Mucosa of descending colon (tissue), 3 donors: ENCODE measurements at regions not wholly inside any gene's neighbourhood (a gene's known extent, or its start where the extent isn't known, plus 50 kb on each side); places are given as distances from the start of the nearest gene placed in this dataset.

Experiments used
- ATAC-seq: fragments of 200-7000 bp; cut with Tn5 transposase; one replicate; pipeline ENCODE4 v1.9.1; 2020; ENCODE audit warnings: mild to moderate bottlenecking, moderate library complexity
- DNase-seq, 3 donors: peaks; one replicate each; pipeline ENCODE4 v3.0.0-alpha.2; 2020
- H3K36me3 ChIP-seq: fragments of 200-600 bp; one replicate; pipeline ENCODE4 v1.8.0; 2021; ENCODE audit warnings: low read depth, mild to moderate bottlenecking
- H3K4me1 ChIP-seq: fragments of 200-600 bp; one replicate; pipeline ENCODE4 v1.8.0; 2021; ENCODE audit warnings: low read depth, mild to moderate bottlenecking
- H3K4me3 ChIP-seq: fragments of 200-600 bp; one replicate; pipeline ENCODE4 v1.8.0; 2021; ENCODE audit warnings: mild to moderate bottlenecking
- H3K9me3 ChIP-seq: fragments of 200-600 bp; one replicate; pipeline ENCODE4 v1.8.0; 2021; ENCODE audit warnings: mild to moderate bottlenecking
- CTCF ChIP-seq: fragments of 200-600 bp; IDR thresholded peaks from one replicate; pipeline ENCODE4 v1.8.0; 2022; ENCODE audit warnings: antibody characterized with exemption, mild to moderate bottlenecking
- intact Hi-C, 2 donors: fragments of 100-400 bp; cut with DNase I in 1 of 2; cut with micrococcal nuclease in 1 of 2; formaldehyde crosslinking; loops; one replicate each; pipeline versions ENCODE4 v1.11.0 to v1.11.1; 2022; cut with DNase I, micrococcal nuclease
- donor health status: DM: no; HTN: no; CAD: no; lungs with moderate emphysema.
- donor health status: DM: no; HTN: no; CAD: no.
- donor health status: DM: no; HTN: yes; CAD: no.

GRCh38 chr6:112481211-112481610 is 134.1 kb downstream of the RFPL4B start:
- no peak overlapping the region for H3K4me3 ChIP-seq
- ATAC-seq = no peak
- DNase-seq = no peak
- H3K9me3 ChIP-seq = no peaks in the 10 kb centered on the region
- intact Hi-C loops = no loop called here
- H3K4me1 ChIP-seq = no peaks in the 10 kb centered on the region
- no peaks in the 10 kb centered on the region for H3K36me3 ChIP-seq
- TF ChIP-seq CTCF = no peak

- intact Hi-C loops = no loop called here
- no peak for ATAC-seq
- no peak for TF ChIP-seq CTCF
These were observed 135.2 kb downstream of the RFPL4B start for GRCh38 chr6:112482373-112482772.

GRCh38 chr6:112485120-112485826 is 138.1 kb downstream of the RFPL4B start:
- intact Hi-C loops = no loop called here
- TF ChIP-seq CTCF = no peak
- Histone ChIP-seq H3K4me3 (no peak overlapping the region), H3K36me3 (no peaks in the 10 kb centered on the region), H3K4me1 (no peaks in the 10 kb centered on the region), H3K9me3 (no peaks in the 10 kb centered on the region)
- DNase-seq (no peak), ATAC-seq (no peak)

More at GRCh38 chr6:112482373-112482772, 135.2 kb downstream of the RFPL4B start:
- no peaks in the 10 kb centered on the region for H3K36me3 ChIP-seq
- no peak for DNase-seq
- no peaks in the 10 kb centered on the region for H3K9me3 ChIP-seq
- no peaks in the 10 kb centered on the region for H3K4me1 ChIP-seq
- H3K4me3 ChIP-seq = no peak overlapping the region

- intact Hi-C loops = no loop called here
- Histone ChIP-seq H3K36me3 (no peaks in the 10 kb centered on the region), H3K9me3 (no peaks in the 10 kb centered on the region), H3K4me3 (no peak overlapping the region), H3K4me1 (no peaks in the 10 kb centered on the region)
- TF ChIP-seq CTCF = no peak
- ATAC-seq (no peak), DNase-seq (no peak)
These were observed 138.7 kb downstream of the RFPL4B start for GRCh38 chr6:112485827-112486212.

GRCh38 chr6:112486454-112486853 is 139.3 kb downstream of the RFPL4B start:
- DNase-seq (no peak), ATAC-seq (no peak)
- intact Hi-C loops = no loop called here
- H3K4me3 ChIP-seq = no peak overlapping the region
- H3K9me3 ChIP-seq = no peaks in the 10 kb centered on the region
- H3K4me1 ChIP-seq = no peaks in the 10 kb centered on the region
- TF ChIP-seq CTCF = no peak
- no peaks in the 10 kb centered on the region for H3K36me3 ChIP-seq

- no peaks in the 10 kb centered on the region for H3K4me1 ChIP-seq
- intact Hi-C loops = no loop called here
- no peaks in the 10 kb centered on the region for H3K36me3 ChIP-seq
- no peak overlapping the region for H3K4me3 ChIP-seq
- ATAC-seq (no peak), DNase-seq (no peak)
- no peaks in the 10 kb centered on the region for H3K9me3 ChIP-seq
- TF ChIP-seq CTCF = no peak
These were observed 141.1 kb downstream of the RFPL4B start for GRCh38 chr6:112488238-112488637.
